NAMALWA (cell line): ENCODE measurements at regions not wholly inside any gene's neighbourhood (a gene's known extent, or its start where the extent isn't known, plus 50 kb on each side); places are given as distances from the start of the nearest gene placed in this dataset.
A peak's percentile ranks its signal among the peaks of the same experiment; 100 is the strongest.
"Not testable (repeated sequence)": the region's sequence is repeated elsewhere in the genome, so short reads cannot be mapped to it uniquely, and the experiment has no call there.

Experiments
- DNase-seq: peaks from one replicate; pipeline ENCODE4 v3.0.0-alpha.2; 2015; ENCODE audit warnings: low spot score

DNA sequence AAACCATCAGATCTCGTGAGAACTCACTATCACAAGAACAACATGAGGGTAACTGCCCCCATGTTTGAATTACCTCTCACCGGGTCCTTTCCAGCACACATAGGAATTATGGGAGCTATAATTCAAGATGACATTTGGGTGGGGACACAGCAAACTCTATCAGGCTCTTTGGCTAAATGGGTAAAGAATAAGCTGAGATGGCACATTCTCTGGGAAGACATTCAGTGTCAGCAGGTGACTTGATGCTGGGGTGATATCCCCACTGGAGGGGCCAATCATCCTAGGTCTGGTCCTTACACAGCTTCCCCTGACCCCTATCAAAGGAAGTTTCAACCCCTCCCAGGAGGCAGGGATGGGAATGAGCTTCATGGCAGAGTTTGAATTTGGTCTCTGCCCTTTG lies 664.0 kb upstream of the EEF2KMT start:
- no peak for DNase-seq

DNA sequence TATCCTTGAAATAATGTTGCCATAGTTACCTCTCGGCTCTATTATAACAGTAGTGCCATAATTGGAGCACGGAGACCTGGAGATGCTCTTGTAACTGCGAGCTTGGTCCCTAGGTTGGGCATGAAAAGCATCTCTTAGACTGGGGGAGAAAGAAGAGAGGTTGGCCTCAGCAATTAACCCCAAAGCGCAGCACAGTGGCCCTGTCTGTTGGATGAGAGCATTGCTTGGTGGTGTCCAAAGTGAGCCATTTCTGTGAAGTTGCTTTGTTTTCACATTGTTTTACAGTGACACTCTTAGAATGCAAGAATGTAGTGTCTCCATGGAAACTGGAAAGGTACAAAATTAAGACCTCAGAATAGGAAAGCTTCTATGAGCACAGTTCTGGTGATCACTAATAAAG lies 660.7 kb upstream of the EEF2KMT start:
- DNase-seq = no peak

DNA sequence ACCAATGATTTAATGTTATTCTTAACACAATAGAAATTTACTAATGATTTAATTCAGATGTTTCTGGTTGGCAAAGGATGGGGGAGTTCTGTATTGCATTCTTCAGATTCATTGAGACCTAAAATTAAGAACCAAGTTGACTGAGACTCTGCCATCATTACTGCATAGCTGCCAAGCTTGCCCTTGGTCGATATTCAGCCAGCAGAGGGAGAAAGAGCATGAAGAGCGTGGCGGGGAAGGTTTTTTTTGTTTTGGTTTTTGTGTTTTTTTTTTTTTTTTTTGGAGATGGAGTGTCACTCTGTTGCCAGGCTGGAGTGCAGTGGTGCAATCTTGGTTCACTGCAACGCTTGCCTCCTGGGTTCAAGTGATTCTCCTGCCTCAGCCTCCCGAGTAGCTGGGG lies 659.4 kb upstream of the EEF2KMT start:
- peak; percentile 4 for DNase-seq

DNA sequence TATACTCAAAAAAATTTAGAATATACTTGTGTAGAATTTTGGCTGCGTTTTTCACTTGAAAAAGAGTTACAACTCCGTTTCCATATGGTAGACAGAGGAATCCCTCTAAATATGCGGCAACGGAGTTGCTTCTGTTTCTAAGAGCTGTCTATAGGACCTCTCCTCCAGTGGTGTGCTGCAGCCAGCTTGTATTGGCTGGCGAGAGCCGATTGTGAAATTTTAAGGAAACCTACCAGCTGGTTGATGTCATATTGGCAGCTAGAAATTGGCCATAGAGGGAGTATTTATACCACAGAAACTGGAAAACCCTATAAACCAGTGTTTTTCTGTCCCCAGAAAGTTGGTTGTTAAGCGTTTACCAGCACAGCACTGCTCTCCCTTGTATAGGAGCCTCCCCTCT lies 655.8 kb upstream of the EEF2KMT start:
- no peak for DNase-seq

DNA sequence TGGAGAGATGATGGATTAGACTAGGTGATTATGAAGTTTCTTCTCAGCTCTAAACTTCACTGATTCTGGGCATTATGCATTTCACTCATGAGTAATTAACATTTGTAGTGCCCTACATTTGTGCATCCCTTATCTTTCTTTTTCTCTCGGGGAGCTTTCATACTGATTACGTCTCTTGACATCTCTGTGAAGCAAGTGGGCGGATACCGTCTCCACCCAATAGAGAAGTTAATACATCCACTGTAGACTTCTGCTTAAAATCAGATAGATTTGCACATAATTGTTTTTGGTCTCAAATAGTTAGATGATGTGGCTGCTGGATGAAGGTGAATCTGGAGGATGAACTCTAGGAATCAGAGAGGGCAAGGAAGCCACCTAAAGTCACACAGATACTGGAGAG lies 653.6 kb upstream of the EEF2KMT start:
- DNase-seq = no peak

DNA sequence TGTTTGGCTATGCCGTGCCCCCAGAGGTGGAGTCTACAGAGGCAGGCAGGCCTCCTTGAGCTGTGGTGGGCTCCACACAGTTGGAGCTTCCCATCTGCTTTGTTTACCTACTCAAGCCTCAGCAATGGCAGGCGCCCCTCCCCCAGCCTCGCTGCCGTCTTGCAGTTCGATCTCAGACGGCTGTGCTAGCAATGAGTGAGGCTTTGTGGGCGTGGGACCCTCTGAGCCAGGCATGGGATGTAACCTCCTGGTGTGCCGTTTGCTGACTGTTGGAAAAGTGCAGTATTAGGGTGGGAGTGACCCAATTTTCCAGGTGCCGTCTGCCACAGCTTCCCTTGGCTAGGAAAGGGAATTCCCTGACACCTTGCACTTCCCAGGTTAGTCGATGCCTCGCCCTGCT lies 652.8 kb upstream of the EEF2KMT start:
- not testable (repeated sequence) for DNase-seq

DNA sequence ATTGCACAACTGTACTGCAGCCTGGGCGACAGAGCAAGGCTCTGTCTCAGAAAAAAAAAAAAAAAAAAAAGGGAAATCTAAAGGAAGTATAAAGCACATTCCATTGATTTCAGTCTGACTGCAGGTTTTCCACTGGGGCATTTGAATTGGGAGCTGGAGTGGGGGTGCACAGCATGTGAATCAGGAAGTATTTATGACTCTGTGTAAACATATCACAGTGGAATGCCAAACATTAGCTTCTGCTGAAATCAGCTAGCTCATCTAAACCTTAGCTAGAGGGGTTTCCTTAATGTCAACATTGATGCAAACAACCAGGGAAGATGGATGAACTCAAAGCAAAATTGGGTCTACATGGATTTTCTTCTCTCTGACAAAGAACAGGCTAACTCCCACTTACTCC lies 641.0 kb upstream of the EEF2KMT start:
- DNase-seq = no peak

DNA sequence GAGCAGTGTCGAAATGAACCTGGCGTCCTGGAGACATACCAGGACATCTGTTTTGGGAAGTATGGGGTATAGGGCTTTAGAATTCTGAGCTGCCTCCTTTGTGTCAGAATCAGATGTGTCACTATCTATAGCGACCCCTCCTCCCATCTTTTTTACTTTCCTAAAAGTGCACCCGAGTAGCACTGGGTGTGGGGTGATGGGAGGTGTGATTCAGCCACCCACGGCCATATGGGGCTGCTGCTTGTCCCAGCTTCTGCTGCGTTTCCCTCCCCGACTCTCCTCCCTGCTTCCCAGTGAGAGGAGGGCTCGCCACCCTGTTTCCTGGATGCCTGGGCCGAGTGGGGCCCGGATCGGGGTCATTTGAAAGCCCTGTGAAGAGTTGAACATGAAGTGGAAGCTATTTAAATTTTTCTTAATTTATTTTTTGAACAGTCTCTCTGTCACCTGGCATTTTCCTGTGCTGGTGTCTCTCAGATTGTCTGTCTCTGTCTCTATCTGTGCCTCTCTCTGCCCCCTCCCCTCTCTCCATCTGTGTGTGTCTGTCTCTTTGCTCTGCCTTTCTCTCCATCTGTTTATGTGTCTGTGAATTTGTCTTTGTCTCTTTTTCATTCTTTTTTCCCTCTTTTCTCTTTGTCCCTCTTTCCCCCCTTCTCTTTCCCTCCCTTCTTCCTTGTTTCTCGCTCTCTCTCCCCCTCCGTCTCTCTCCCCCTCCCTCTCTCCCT lies 638.8 kb upstream of the EEF2KMT start:
- no peak for DNase-seq

DNA sequence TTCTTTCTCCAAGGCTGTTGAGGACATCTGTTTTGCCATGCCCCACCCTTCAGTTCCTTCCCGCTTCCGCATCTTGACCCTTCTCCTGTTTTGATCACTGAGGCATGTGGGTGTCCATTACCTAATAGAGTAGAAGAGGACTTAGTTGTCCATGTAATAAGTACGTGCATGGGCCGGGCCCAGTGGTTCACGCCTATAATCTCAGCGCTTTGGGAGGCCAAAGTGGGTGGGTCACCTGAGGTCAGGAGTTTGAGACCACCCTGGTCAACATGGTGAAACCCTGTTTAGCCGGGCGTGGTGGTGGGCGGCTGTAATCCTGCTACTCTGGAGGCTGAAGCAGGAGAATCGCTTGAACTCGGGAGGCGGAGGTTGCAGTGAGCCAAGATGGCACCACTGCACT lies 637.8 kb upstream of the EEF2KMT start:
- DNase-seq = no peak

DNA sequence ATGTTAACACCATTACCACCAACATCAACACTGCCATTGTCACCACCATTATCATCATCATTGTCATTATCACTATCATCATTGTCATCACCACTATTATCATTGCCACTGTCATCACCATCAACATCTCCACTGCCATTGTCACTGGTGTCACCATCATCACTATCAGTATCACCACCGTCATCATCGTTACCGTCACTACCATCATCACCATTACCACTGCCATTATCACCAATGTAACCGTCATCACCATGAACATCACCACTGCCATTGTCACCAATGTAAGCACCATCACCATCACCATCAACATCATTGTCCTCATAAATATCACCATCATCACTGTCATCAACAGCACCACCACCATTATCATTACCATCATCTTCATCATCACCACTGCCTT lies 633.2 kb upstream of the EEF2KMT start:
- DNase-seq = no peak

DNA sequence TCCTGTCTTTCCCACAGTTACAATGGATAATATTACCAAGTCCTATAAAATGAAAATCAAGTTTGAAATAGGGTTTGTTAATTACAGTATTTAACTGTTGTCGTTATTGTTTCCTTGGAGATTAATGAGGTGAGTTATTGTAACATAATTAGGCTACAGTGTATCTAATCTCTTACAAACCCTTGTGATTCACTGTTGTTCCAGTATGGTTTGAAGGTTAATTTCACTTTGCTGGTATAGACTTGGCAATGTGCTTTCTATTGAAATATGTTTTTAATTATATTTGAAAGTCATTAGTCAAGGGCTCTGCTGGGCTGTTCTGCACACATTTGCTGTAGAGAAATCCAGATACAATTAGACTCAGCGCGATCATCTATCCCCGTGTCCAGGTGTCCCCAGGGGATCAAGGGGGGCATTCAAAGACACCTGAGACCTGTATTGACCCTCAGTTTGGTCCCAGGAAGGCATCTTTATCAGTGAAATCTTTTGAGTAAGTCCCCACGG lies 624.6 kb upstream of the EEF2KMT start:
- no peak for DNase-seq

DNA sequence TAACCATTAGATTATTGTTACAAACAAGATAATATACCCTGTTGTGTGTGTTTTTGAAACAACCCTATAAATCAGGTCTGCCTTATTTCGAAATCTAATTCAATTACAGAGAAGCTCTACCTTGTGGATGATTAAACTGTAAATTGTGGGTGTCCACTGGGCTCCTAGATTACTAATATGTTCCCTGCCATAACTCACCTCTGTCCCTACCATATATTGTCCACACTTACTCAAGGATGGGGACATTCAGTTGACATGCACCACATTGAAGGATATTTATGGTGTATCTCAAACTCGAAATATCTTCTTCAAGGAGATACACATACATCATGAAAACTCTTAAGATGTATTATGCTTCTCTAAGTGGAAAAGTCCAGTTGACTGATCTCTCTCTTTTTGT lies 617.6 kb upstream of the EEF2KMT start:
- no peak for DNase-seq

DNA sequence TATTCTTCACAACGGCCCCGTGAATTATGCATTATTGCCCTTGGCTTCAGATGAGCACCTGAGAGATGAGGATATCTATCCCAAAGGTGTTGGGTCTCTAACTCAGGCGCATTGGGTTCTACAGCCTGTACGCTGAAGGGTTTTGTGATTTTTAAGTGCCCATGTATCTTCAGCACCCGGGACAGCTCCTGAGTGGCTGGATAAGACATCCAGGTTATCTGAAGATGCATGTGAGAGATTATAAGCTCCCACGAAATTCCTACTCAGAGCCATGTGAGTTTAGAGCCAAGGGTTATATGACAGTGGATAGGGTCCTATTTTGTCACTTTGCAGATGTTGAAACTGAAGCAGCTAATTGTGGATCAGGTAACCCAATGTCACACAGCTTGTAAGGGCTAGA lies 612.3 kb upstream of the EEF2KMT start:
- DNase-seq = peak; percentile 7

DNA sequence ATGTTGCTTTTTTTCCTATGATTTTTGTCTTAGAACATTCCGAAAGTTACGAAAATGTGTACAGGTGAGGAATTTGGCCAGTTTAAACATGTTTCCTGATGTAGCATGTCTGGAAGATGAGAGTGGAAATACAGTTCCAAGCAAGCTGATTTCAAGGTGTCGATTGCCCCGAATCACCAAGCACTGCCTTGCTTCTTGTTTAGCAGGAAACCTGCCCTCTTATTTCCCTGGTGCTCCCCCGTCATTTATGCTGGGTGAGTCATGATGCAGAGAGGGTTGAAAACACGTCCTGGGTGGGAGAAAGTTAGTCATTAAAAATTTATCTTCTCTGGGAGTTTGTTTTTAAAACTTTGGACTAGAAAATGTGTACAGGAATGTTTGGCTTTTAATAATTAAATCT lies 608.6 kb upstream of the EEF2KMT start:
- no peak for DNase-seq

DNA sequence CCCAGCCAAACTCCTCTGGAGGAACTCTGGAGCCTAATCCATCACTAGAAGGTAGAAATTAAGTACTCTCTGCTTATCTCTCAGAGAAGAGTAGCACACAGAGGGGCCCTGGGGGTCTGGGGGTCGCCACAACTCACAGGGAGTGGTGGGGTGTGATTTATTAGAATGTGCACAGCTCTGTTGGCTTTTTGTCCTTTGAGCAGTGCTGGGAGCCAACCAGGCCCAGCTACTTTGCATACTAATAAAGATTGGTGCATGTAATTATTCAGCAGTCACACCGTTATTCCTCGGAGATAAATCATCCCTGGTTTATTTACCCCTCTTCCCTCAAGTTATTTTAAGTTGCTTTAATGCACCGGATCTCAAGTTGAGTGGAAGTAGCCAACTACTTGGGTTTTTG lies 606.7 kb upstream of the EEF2KMT start:
- DNase-seq = no peak

DNA sequence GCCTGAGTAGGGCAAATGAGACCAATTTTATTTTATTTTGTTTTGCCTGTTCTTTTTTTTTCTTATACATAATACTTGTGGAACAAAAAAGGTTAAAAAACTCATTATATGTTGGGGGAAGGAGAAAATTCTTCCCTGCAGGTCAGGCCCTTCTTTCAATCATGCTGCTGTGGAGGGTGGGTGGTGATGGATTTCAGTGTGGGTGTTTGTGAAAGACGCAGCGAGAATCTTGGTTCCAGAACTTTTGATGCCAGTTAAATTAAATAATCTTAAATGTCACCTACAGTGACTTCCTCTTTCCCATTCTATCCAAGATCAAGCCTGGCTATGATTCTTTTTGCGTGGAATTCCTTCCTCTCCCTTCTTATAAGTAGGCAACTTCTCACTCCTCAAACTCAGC lies 595.8 kb upstream of the EEF2KMT start:
- DNase-seq = no peak

DNA sequence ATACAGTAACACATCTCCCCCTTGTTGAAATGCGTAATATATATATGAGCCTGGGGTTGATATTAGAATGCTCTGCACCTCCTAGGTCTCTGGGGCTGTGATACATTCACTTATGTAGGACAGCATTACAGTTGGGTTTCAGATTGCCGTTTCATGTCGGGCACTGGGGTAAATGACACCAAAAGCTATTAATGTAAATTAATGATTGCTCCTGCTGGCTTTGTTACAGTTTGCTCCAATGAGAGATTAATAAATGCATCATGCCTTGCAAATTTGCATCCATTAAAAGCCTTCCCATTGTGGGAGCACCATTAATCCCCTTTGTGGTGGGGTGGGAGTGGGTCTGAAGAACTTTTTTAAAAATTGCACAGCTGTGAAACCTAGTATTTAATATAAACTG lies 584.4 kb upstream of the EEF2KMT start:
- DNase-seq = no peak

DNA sequence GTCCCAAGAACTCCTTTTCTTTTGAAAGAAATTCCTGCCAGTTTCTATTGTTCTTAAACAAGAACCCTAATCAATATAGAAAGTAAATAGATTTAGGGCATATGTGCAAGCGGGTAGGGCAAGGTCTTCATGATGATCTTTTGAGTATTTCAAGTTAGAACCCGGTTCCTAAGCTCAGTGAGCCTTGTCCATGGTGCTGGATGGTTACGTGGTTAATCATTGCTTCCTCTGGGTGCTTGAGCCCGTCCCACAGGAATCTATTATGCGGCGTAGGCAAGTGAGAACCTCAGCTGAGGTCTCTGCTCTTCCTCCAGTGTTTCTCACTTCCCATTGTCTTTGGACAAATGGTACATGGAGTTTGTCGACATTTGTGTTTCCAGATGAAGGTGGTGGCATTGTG lies 580.8 kb upstream of the EEF2KMT start:
- DNase-seq = no peak

DNA sequence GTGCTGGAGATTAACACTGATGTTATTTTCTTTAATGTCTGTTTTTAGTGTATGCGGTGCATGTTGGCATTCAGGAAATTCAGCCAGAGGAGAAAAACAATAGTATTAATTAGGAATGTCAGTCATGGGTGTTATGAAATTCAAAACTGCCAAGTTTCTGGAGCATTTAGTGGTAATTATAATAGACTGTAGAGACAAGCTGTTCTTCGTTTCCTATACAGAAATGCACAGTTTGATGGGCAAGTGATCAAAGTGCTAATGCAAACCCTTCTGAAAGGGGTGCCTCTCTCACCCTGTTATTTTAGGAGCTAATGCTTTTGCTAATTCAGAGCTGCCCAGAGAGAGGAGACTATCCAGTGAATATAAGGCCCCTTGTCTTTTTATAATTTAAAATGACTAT lies 573.8 kb upstream of the EEF2KMT start:
- DNase-seq = no peak

DNA sequence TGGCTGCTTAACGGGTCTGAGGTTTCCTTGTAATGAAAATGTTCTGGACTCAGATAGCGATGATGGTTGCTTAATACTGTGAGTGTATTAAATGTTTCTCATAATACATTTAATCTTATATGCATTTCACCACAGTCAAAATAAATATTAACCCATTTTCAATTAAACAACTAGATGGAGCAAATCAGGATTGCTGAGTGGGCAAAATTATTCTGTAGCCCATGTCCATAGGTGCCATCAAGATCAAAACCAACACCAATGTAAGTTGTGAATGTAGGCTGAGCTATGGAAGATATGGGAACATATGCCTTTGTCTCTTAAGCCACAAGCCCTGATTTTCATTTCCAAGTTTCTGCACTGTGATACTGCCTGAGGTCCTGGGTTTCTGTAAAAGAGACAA lies 572.6 kb upstream of the EEF2KMT start:
- no peak for DNase-seq

DNA sequence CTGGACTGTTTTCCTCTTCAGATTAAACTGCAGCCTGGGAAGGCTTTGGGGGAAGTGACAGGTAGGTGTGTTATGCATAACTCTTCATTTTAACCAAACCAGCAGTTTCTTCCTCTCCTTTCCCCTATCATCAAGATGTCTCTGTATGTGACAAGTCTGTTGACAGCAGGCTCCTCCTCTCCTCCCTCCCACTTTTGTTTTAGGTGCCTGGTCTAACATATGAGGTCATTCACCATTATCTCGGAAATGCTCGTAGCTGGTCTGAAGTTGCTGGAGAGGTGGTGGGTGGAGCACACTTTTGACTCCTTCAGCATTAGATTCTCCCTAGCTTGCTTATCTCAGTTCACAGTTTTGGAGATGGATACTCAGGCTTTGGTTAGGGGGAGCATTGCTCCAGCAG lies 571.0 kb upstream of the EEF2KMT start:
- DNase-seq = no peak

DNA sequence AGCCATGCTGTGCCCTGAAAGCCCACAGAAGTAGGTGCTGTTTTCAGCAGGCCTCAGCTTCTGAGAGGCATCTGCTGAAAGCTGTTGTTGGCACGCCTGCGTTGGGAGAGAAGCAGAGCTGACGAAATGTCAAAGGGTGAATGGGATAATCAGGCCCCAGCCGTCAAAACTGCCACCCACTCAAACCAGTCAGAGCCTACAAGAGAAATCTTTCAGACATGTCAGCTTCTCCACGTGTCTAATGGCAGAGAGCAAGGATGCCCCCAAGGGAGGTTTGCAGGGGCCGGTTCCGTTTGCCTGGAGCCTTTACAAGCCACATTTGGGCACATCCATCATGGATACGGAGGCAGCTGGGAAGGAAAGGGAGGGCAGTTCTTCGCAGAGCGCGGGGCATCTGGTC lies 568.2 kb upstream of the EEF2KMT start:
- DNase-seq = no peak

DNA sequence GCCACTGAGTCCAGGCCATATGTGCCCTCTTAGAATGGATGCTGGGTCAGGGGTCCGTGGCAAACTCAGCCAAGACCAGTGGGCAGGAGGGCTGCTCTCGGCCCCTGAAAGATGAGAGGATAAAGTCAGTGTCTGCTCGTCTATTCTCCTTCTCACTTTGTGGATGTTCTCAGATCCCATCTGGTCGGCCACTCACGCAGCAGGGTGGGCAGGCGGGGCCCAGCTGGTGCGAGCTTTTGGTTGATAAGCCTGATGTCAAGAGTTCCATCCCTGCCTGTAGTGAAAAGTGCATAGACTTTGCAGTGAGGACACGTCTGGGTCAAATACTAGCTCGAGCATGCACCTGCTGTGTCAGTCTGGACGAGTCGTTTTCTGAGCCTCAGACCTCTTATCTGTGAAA lies 556.2 kb upstream of the EEF2KMT start:
- no peak for DNase-seq

DNA sequence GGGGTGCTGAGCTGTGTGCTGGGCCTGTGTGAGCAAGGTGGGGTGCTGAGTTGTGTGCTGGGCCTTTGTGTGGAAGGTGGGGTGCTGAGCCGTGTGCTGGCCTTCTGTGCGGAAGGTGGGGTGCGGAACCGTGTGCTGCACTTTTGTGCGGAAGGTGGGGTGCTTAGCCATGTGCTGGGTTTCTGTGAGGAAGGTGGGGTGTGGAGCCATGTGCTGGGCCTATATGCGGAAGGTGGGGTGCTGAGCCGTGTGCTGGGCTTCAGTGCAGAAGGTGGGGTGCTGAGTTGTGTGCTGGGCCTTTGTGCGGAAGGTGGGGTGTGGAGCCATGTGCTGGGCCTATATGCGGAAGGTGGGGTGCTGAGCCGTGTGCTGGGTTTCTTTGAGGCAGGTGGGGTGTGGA lies 555.4 kb upstream of the EEF2KMT start:
- DNase-seq = no peak
